ENCODE measurements at regions not wholly inside any gene's neighbourhood (a gene's known extent, or its start where the extent isn't known, plus 50 kb on each side); places are given as distances from the start of the nearest gene placed in this dataset.

DNA sequence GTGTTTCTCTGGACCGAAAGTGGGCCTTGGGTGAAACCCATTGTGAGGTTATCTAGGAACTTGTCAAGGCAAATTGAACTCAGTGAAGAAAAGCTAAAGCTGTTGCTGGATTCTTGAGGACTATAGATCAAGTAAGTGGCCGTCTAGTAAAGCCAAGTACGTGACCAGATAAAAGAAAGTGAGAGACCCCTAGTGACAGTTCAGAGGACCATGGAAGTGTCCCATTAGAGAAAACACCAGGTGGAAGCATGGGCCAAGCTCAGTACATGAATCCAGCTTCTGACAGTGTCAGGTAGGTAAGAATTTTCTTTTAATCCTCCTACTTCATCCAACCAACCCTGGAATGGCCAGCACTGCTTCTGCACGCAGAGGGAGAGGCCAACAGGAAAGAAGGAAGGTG is 349.3 kb upstream of the RGMA start:
- no peaks in the 10 kb centered on the region for H3K9me3 ChIP-seq (replicated peaks; ENCODE audit: control insufficient read depth, insufficient read depth, low read length)
- no peak overlapping the region for H3K27ac ChIP-seq (ENCODE audit: control insufficient read depth, insufficient read depth)
- in situ Hi-C loops (cut with MboI) = no loop called here
- ATAC-seq = no peak
- no peak for FAIRE-seq
- H3K9ac ChIP-seq (ENCODE audit: control insufficient read depth, insufficient read depth, low read length) = no peak overlapping the region
- no peaks in the 10 kb centered on the region for H3K79me2 ChIP-seq (ENCODE audit: control insufficient read depth, insufficient read depth, low read length)
- no peaks in the 10 kb centered on the region for H4K20me1 ChIP-seq (ENCODE audit: control insufficient read depth, insufficient read depth)
- intact Hi-C loops (cut with micrococcal nuclease; ENCODE audit: unreplicated experiment) = no loop called here
- H3K4me2 ChIP-seq (ENCODE audit: control insufficient read depth, insufficient read depth) = no peak overlapping the region
- H3K4me3 ChIP-seq = no peak overlapping the region
- POLR2A ChIA-PET = no interaction called here
- CTCF ChIA-PET = no interaction called here
- RAD21 ChIA-PET (ENCODE audit: unreplicated experiment) = interaction anchor here (0.6 kb wide), 1 partner anchor 366 kb away, joined by 5 read pairs; no protein-coding TSS in a partner anchor
- no TSS peak for BruUV-seq (replicated peaks)
- SMC1A ChIA-PET (ENCODE audit: uncharacterized antibody, unreplicated experiment) = interaction anchor here (1.2 kb wide), 1 partner anchor 10 kb away, joined by 3 read pairs; no protein-coding TSS in a partner anchor
- no peak for TF ChIP-seq IRF4 (IDR thresholded peaks at IDR 0.05; ENCODE audit: low read depth, low read length)
- no peak for TF ChIP-seq ZNF207 (IDR thresholded peaks at IDR 0.05; ENCODE audit: borderline replicate concordance)
- no peak for TF ChIP-seq RAD51 (IDR thresholded peaks at IDR 0.05)
- no peak for TF ChIP-seq RBBP5 (conservative IDR thresholded peaks at IDR 0.05)
- no peak for TF ChIP-seq MTA2 (IDR thresholded peaks at IDR 0.05; ENCODE audit: low read depth)
- no peak for TF ChIP-seq KDM1A (IDR thresholded peaks at IDR 0.05; ENCODE audit: borderline replicate concordance)
- TF ChIP-seq MXI1 (IDR thresholded peaks at IDR 0.05; ENCODE audit: low read depth, low read length) = no peak
- no peak for TF ChIP-seq NR2C1 (IDR thresholded peaks at IDR 0.05)
- no peak for TF ChIP-seq HDAC2 (IDR thresholded peaks at IDR 0.05)
- TF ChIP-seq BCL11A (IDR thresholded peaks at IDR 0.05; ENCODE audit: low read depth, low read length) = no peak
- no peak for TF ChIP-seq WRNIP1 (IDR thresholded peaks at IDR 0.05; ENCODE audit: borderline replicate concordance, low read depth, low read length)
- TF ChIP-seq USF2 (IDR thresholded peaks at IDR 0.05; ENCODE audit: borderline replicate concordance, low read depth, low read length) = no peak
- no peak for TF ChIP-seq PML (IDR thresholded peaks at IDR 0.05; ENCODE audit: low read length)
- TF ChIP-seq MYB (IDR thresholded peaks at IDR 0.05; ENCODE audit: borderline replicate concordance, low read depth, low read length) = no peak
- no peak for TF ChIP-seq JUNB (IDR thresholded peaks at IDR 0.05)
- no peak for TF ChIP-seq TAF1 (IDR thresholded peaks at IDR 0.05; ENCODE audit: borderline replicate concordance, low read depth, low read length)
- no peak for TF ChIP-seq HCFC1 (IDR thresholded peaks at IDR 0.05; ENCODE audit: low read length)
- no peak for TF ChIP-seq SREBF2 (IDR thresholded peaks at IDR 0.05; ENCODE audit: low read length)
- 0% methylated on average over 4 of the region's 4 CpGs for WGBS (ENCODE audit: insufficient coverage, insufficient replicate concordance, low lambda C conversion rate, missing lambda C conversion rate)
- DNase-seq (ENCODE audit: low read depth, low spot score) = no peak
- H3K4me1 ChIP-seq (ENCODE audit: control insufficient read depth, insufficient read depth, low read length) = no peaks in the 10 kb centered on the region
- H3K27me3 ChIP-seq (replicated peaks in 1 of 2; ENCODE audit: control insufficient read depth in 2 of 2, insufficient read depth in 2 of 2, low read length in 1 of 2) = no peaks in the 10 kb centered on the region
- H2AFZ ChIP-seq (ENCODE audit: control insufficient read depth, low read depth, low read length) = no peak overlapping the region
- H3K36me3 ChIP-seq (ENCODE audit: control insufficient read depth in 2 of 2, insufficient read depth in 2 of 2, low read length in 1 of 2) = no peaks in the 10 kb centered on the region

Measured in GM12878 (cell line).